Immature natural killer cell (primary cell): ENCODE measurements at regions not wholly inside any gene's neighbourhood (a gene's known extent, or its start where the extent isn't known, plus 50 kb on each side); places are given as distances from the start of the nearest gene placed in this dataset.

Experiments used
- DNase-seq, 3 donors: peaks; one replicate each; pipeline ENCODE4 v3.0.0; 2022; ENCODE audit warnings: mixed read lengths in 1 of 3
- H3K27ac Mint-ChIP-seq, 6 donors: one replicate each; pipeline ENCODE4 v1.8.0; 2020; ENCODE audit warnings: mixed read lengths in 6 of 6, mild to moderate bottlenecking in 5 of 6, inconsistent platforms in 4 of 6, moderate library complexity in 3 of 6
- H3K27me3 Mint-ChIP-seq, 3 donors: one replicate each; pipeline ENCODE4 v1.8.0; 2020 to 2021; ENCODE audit warnings: low read depth in 3 of 3, mild to moderate bottlenecking in 3 of 3, mixed read lengths in 3 of 3, moderate library complexity in 3 of 3, inconsistent platforms in 1 of 3
- H3K36me3 Mint-ChIP-seq, 3 donors: one replicate each; pipeline ENCODE4 v1.8.0; 2020; ENCODE audit warnings: mixed read lengths in 3 of 3, inconsistent platforms in 2 of 3, mild to moderate bottlenecking in 2 of 3
- H3K4me1 Mint-ChIP-seq, 2 donors: one replicate each; pipeline ENCODE4 v1.8.0; 2020; ENCODE audit warnings: inconsistent platforms in 2 of 2, mild to moderate bottlenecking in 2 of 2, mixed read lengths in 2 of 2, moderate library complexity in 1 of 2
- H3K4me3 Mint-ChIP-seq, 5 donors: one replicate each; pipeline ENCODE4 v1.8.0; 2020; ENCODE audit warnings: mild to moderate bottlenecking in 5 of 5, mixed read lengths in 5 of 5, inconsistent platforms in 3 of 5, moderate library complexity in 3 of 5
- H3K9me3 Mint-ChIP-seq, 6 donors: one replicate each; pipeline ENCODE4 v1.8.0; 2020; ENCODE audit warnings: mild to moderate bottlenecking in 6 of 6, mixed read lengths in 6 of 6, inconsistent platforms in 4 of 6, moderate library complexity in 3 of 6

DNA sequence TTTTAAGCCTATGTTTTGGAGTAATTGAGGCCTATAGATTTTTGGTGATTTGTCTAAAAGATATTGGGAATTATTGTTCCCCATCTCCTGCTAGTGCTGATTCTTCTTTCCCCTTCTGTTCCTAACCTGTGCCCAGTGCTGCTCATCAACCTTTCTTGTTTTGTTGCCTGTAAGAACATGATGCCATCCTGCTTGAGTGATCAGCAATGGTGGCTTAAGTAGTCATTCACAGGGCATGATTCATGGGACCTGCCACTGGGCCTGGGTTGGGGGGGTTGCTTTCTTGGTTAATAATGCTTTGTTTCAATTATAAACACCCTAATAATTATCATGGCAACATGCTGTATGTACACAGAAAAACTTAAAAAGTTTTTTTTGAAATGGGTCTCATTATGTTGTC lies 562.9 kb upstream of the SETBP1 start:
- Mint-ChIP-seq H3K27ac (no peak overlapping the region), H3K27me3 (peaks cover 7 to 10% (median 7%) of the 10 kb centered on the region in 3 donors), H3K4me1 (peaks cover 5 to 15% of the 10 kb centered on the region in 2 donors), H3K4me3 (no peak overlapping the region), H3K9me3 (no peaks in the 10 kb centered on the region), H3K36me3 (no peaks in the 10 kb centered on the region)
- no peak for DNase-seq

DNA sequence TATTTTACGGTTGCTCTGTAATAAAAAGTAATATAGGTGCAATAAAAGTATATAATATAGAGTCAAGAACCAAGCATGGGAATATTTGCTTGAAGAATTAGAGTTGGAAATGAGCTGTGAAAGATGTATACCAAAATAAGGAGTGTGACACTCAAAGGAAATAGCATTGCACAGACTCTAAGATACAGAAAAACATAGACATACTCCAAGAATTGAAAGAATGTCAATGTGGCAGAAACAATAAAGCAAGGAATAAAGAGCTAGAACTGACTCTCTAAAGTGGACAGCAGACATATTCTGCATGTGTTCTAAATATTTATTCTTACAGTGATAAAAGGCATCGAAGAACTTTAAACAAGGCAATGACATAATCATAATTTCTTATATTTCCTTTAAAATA lies 561.1 kb upstream of the SETBP1 start:
- no peak overlapping the region for H3K27ac Mint-ChIP-seq
- no peaks in the 10 kb centered on the region for H3K9me3 Mint-ChIP-seq
- no peak for DNase-seq
- no peak overlapping the region for H3K4me3 Mint-ChIP-seq
- no peaks in the 10 kb centered on the region for H3K36me3 Mint-ChIP-seq
- peaks cover 5 to 7% (median 6%) of the 10 kb centered on the region in 3 donors for H3K27me3 Mint-ChIP-seq
- peaks cover 5 to 15% of the 10 kb centered on the region in 2 donors for H3K4me1 Mint-ChIP-seq

DNA sequence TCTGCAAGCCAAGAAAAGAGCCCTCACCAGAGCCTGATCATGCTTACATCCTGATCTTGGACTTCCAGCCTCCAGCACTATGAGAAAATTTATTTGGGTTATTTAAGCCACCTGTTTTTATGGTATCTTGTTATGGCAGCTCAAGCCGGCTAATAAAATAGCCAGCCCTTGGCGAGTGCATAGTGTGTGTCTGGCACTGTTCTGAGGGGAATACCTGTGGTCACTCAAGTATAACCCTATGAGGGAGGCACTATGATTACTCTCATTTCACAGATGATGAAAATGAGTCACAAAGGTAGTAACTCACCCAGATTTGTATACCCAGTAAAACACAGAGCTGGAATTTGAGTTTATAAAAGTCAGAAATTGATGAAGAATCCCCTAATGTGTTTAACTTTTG lies 556.9 kb upstream of the SETBP1 start:
- Mint-ChIP-seq H3K36me3 (no peaks in the 10 kb centered on the region), H3K27ac (no peak overlapping the region), H3K4me3 (no peak overlapping the region), H3K9me3 (no peaks in the 10 kb centered on the region), H3K27me3 (peaks cover 2 to 4% (median 4%) of the 10 kb centered on the region in 3 donors), H3K4me1 (peaks cover 5 to 15% of the 10 kb centered on the region in 2 donors)
- DNase-seq: no peak

DNA sequence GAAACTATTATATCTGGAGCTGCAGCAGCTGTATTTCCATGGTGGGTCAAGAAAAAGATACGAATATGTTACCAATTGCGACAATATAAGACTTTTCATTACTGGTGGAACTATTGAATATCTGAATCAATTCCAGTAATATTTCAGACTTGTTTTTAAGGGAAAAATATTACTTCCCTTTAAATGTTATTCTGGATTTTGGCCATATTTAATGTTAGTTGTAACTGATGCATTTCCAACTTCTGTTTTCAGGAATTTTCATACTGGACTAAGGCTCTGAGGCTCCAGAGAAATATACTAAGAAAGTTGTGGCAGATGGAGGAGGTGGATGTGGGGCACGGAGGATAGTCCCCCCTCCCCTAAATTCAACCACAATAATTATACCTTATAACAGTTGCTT lies 555.2 kb upstream of the SETBP1 start:
- no peaks in the 10 kb centered on the region for H3K9me3 Mint-ChIP-seq
- H3K27ac Mint-ChIP-seq: no peak overlapping the region

DNA sequence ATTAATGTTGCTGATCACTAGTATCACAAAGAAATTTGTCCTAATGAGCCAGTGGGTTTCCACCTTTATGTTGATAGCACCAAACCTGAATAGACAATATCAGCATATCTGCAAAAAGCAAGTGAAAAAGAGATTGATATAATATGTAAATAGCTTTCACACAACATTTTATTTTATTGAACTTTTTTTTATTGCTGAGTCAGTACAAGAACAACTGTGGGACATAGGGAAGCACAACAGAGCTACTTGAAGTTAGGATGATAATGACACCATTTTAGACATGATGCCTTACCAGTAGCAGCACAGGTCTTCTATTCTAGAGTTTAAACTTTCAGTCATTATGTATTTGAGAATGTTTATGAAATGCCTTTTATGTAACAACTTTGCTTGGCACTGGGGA lies 554.1 kb upstream of the SETBP1 start:
- Mint-ChIP-seq H3K36me3 (no peaks in the 10 kb centered on the region), H3K27ac (no peak overlapping the region), H3K27me3 (peaks cover 2 to 4% (median 2%) of the 10 kb centered on the region in 3 donors), H3K4me1 (no peaks in the 10 kb centered on the region), H3K9me3 (no peaks in the 10 kb centered on the region), H3K4me3 (no peak overlapping the region)
- DNase-seq: no peak

More for the DNA sequence above, 555.2 kb upstream of the SETBP1 start:
- H3K27me3 Mint-ChIP-seq: peaks cover 2 to 4% (median 2%) of the 10 kb centered on the region in 3 donors
- H3K4me1 Mint-ChIP-seq: peaks cover 5 to 8% of the 10 kb centered on the region in 2 donors
- no peak for DNase-seq
- H3K36me3 Mint-ChIP-seq: no peaks in the 10 kb centered on the region
- no peak overlapping the region for H3K4me3 Mint-ChIP-seq

DNA sequence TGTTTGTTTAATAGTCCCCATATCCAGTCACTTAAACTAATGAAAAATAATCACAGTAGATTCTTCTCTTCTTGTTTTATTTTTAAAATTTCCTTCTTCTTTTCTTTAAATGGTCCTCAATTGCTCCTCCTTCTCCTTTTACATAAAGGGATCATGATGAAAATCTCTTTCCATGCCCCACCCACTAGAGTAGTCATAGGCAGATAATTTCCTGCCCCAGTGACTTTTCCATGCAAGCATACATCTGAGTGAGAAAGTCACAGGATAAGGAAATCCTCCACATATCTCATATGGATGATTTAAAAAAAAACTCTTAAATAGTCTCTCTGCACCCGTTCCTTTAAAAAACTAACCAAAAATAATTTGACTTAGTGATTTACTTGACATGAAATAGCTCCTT lies 552.3 kb upstream of the SETBP1 start:
- H3K9me3 Mint-ChIP-seq: no peaks in the 10 kb centered on the region
- H3K4me3 Mint-ChIP-seq: no peak overlapping the region
- no peak for DNase-seq
- H3K36me3 Mint-ChIP-seq: no peaks in the 10 kb centered on the region
- no peak overlapping the region for H3K27ac Mint-ChIP-seq
- H3K27me3 Mint-ChIP-seq: peaks cover 2 to 4% (median 3%) of the 10 kb centered on the region in 3 donors
- H3K4me1 Mint-ChIP-seq: no peaks in the 10 kb centered on the region

DNA sequence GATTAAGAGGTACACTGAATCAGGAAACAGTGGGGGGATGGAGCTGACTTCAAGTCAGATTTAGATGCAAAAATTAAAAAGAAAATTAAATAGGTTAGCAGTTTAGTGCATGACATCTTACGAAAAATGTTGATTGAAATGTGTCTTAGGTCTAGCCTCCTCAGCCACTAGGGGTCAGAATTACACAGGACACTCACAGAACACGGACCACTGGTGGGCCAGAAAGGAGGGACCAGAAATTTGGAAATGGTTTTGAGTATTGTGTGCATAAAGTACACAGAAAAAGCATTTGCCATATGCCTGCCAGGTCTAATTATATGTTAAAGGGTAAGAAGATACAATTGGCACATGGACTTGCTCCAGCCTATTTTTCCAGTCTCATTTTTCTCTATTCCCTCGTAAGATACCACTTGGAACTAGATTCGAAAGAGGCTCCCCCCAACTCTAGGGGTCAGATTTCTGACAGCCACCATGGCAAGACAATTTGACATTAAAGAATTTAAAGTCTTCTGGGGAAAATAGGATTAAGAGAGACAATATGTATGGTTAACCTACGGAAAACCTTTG lies 550.2 kb upstream of the SETBP1 start:
- peaks cover 0 to 4% (median 1%) of the 10 kb centered on the region in 3 donors for H3K27me3 Mint-ChIP-seq
- H3K4me3 Mint-ChIP-seq: no peak overlapping the region
- no peaks in the 10 kb centered on the region for H3K4me1 Mint-ChIP-seq
- H3K27ac Mint-ChIP-seq: no peak overlapping the region
- H3K36me3 Mint-ChIP-seq: no peaks in the 10 kb centered on the region
- no peaks in the 10 kb centered on the region for H3K9me3 Mint-ChIP-seq
- DNase-seq: peak; percentile 6 to 32 (median 26)

DNA sequence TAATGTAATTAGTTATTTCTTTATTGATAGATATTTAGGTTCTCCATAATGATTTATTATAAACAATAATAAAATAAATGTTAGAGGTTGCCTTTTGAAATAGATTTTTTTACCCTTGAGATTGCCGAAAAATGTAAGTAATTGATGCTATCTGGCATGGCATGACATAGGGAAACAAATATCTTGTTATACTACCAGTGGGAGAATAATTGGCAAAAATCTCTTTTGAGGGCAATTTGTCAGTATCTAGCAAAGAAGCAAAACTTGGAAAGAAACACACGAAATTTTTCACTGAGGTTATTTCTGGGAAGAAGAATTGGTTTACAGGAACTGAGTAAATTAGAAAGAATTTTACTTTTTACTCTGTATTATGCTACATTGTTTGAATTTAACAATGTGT lies 547.2 kb upstream of the SETBP1 start:
- Mint-ChIP-seq H3K9me3 (no peaks in the 10 kb centered on the region), H3K4me3 (no peak overlapping the region), H3K4me1 (no peaks in the 10 kb centered on the region), H3K27me3 (peaks cover 0 to 1% (median under 1%) of the 10 kb centered on the region in 3 donors), H3K36me3 (no peaks in the 10 kb centered on the region), H3K27ac (no peak overlapping the region)
- no peak for DNase-seq

DNA sequence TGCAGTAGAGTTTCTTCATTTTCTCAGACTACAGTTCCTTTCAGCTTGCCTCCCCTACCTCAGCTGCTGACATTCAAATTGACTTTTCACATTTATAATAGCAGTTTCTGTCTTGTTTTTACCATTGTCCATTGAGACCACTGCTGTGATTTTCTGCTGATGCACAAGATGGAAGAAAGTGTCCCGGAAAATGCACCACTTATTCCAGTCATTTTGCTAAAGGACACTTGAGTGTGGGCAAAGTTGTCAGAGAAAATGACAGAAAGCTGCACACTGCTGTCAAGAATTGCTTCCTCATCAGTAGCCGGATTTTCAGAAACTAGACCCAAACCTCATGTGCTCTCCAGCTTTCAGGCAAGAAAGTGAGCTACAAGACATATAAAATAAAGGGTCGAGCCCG lies 546.2 kb upstream of the SETBP1 start:
- Mint-ChIP-seq H3K9me3 (no peaks in the 10 kb centered on the region), H3K27ac (no peak overlapping the region), H3K4me1 (no peaks in the 10 kb centered on the region), H3K36me3 (no peaks in the 10 kb centered on the region), H3K27me3 (peaks cover 0 to 1% (median 0%) of the 10 kb centered on the region in 3 donors), H3K4me3 (no peak overlapping the region)
- DNase-seq: no peak

DNA sequence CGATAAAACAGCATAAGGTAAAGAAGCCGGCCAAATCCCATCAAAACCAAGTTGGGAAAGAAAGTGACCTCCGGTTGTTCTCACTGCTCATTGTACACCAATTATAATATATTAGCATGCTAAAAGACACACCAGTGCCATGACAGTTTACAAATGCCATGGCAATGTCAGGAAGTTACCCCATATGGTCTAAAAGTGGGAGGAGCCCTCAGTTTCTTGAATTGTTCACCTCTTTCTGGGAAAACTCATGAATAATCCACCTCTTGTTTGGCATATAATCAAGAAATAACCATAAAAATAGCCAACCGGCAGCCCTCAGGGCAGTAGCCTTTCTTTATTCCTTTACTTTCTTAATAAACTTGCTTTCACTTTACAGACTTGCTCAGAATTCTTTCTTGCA lies 544.9 kb upstream of the SETBP1 start:
- Mint-ChIP-seq H3K27me3 (peaks cover 0 to 1% (median 0%) of the 10 kb centered on the region in 3 donors), H3K4me3 (no peak overlapping the region), H3K4me1 (no peaks in the 10 kb centered on the region), H3K27ac (no peak overlapping the region), H3K36me3 (no peaks in the 10 kb centered on the region), H3K9me3 (no peaks in the 10 kb centered on the region)
- DNase-seq: no peak

DNA sequence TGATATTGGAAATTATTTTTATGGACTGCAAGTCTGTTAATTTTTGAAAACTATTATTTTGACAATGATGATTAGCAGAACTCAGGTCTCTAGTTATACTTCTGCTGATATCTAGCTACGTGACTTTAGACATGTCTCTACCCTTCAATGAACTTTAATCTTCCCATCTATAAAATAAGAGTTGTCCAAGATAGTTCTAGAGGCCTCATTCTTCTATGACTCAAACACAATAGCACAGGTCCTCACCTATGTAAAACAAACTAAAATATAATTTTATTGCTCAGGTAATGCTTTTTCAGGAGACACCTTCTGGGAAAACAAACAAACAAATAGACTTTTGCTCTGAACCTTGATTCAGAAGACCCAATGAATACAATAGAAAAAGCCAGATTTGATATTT lies 544.4 kb upstream of the SETBP1 start:
- peaks cover 0 to 1% (median 0%) of the 10 kb centered on the region in 3 donors for H3K27me3 Mint-ChIP-seq
- no peaks in the 10 kb centered on the region for H3K36me3 Mint-ChIP-seq
- no peak overlapping the region for H3K4me3 Mint-ChIP-seq
- DNase-seq: no peak
- H3K4me1 Mint-ChIP-seq: no peaks in the 10 kb centered on the region
- H3K27ac Mint-ChIP-seq: no peak overlapping the region
- H3K9me3 Mint-ChIP-seq: no peaks in the 10 kb centered on the region

DNA sequence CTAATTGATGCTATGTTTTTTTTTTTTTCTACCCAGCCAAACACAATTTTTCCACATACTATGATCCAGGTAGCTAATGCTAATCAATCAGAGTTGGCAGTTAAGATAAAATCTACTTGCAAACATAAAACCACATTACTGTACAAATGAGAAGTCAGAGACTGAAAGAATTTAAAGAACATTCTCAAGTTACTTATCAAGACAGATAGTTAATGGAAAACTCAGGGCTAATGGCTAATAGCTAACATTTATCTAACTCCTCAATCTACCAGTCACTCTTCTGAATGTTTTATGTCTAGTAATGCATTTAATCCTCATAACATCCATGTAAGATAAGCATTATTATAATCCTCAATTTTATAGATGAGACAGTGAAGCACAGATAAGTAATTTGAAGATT lies 537.6 kb upstream of the SETBP1 start:
- no peaks in the 10 kb centered on the region for H3K4me1 Mint-ChIP-seq
- peaks cover 1 to 4% (median 3%) of the 10 kb centered on the region in 3 donors for H3K27me3 Mint-ChIP-seq
- peaks cover 0 to 2% (median 0%) of the 10 kb centered on the region in 6 donors for H3K9me3 Mint-ChIP-seq
- H3K27ac Mint-ChIP-seq: no peak overlapping the region
- no peak overlapping the region for H3K4me3 Mint-ChIP-seq
- no peaks in the 10 kb centered on the region for H3K36me3 Mint-ChIP-seq
- DNase-seq: no peak

DNA sequence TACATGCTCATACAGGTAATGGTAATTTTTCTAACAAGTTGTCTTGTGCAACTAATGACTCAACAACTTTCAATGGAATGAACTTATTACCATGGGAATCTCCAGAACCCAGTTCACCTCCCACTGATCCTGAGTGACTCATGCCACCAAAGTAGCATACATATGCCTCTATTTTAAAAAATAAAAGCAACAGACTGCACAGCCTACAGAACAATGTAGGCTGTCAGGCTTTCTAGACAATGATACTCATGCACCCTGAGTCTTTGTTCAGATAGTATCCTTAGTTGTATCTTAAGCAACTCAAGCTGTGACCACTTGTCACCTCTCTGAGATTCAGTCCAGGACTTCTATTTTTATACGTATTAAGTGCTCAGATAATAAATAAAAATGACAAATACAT lies 531.0 kb upstream of the SETBP1 start:
- peaks cover 0 to 2% (median 0%) of the 10 kb centered on the region in 6 donors for H3K9me3 Mint-ChIP-seq
- H3K4me3 Mint-ChIP-seq: no peak overlapping the region
- no peaks in the 10 kb centered on the region for H3K4me1 Mint-ChIP-seq
- H3K36me3 Mint-ChIP-seq: no peaks in the 10 kb centered on the region
- DNase-seq: no peak
- no peak overlapping the region for H3K27ac Mint-ChIP-seq
- H3K27me3 Mint-ChIP-seq: peaks cover 0 to 3% (median 1%) of the 10 kb centered on the region in 3 donors

DNA sequence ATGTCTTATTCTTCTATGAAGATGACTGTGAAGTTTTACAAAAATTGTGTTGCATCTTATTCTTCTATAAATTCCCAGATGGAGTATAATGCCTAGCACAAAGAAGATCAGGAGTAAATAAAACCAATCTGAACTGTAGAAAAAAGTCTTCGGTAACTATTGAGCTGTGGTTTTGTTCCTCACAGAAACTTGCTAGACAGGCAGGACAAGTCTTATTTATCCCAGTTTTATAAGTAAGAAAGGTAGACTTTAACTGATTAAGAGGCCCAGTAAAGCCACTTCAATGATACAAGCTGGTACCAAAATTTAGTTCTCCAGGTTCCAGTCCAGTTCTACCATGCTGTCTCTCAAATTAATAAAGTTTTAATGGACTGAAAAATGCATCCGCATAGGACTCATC lies 526.7 kb upstream of the SETBP1 start:
- no peak overlapping the region for H3K4me3 Mint-ChIP-seq

DNA sequence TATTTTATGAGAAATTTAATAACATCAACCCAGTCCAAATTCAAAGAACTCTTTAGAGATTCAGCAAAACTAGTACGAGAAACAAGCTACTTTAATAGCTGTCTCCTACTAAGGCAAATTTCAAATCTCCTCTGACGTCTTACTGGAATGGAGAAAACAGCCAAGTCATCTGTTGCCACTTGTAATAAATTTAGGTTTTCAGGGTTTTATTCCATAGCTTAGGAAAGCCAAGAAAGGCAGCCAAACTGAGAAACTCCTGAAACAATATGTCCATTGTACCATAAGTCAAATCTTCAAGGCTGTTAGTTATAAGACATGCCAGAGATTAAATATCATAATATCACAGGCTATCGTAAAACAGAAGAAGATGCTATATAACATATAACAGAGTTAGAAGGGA lies 524.6 kb upstream of the SETBP1 start:
- H3K36me3 Mint-ChIP-seq: peaks cover 0 to 3% (median 0%) of the 10 kb centered on the region in 3 donors
- DNase-seq: no peak
- no peaks in the 10 kb centered on the region for H3K9me3 Mint-ChIP-seq
- peaks cover 0 to 2% (median 0%) of the 10 kb centered on the region in 3 donors for H3K27me3 Mint-ChIP-seq
- no peak overlapping the region for H3K4me3 Mint-ChIP-seq
- H3K27ac Mint-ChIP-seq: no peak overlapping the region
- no peaks in the 10 kb centered on the region for H3K4me1 Mint-ChIP-seq

More for the DNA sequence above, 526.7 kb upstream of the SETBP1 start:
- H3K36me3 Mint-ChIP-seq: peaks cover 0 to 3% (median 0%) of the 10 kb centered on the region in 3 donors
- DNase-seq: no peak
- H3K27me3 Mint-ChIP-seq: no peaks in the 10 kb centered on the region
- H3K9me3 Mint-ChIP-seq: no peaks in the 10 kb centered on the region
- no peaks in the 10 kb centered on the region for H3K4me1 Mint-ChIP-seq
- H3K27ac Mint-ChIP-seq: no peak overlapping the region
